NT2/D1 (cell line): ENCODE measurements at regions not wholly inside any gene's neighbourhood (a gene's known extent, or its start where the extent isn't known, plus 50 kb on each side); places are given as distances from the start of the nearest gene placed in this dataset.

Source experiments
- DNase-seq: peaks from one replicate; pipeline ENCODE4 v3.0.0-alpha.2; 2011; ENCODE audit warnings: low read depth, low spot score
- H3K27me3 ChIP-seq: 2 replicates; pipeline ENCODE4 v1.6.0; 2011; ENCODE audit warnings: mild to moderate bottlenecking; ENCODE audit not compliant: insufficient read length, insufficient read depth
- H3K36me3 ChIP-seq: 2 replicates; pipeline ENCODE4 v1.6.1; 2011; ENCODE audit warnings: mild to moderate bottlenecking, low read length, mixed read lengths; ENCODE audit not compliant: insufficient read depth, insufficient read length
- H3K4me1 ChIP-seq: 2 replicates; pipeline ENCODE4 v1.5.1; 2011; ENCODE audit not compliant: insufficient read depth, insufficient read length
- H3K4me3 ChIP-seq: 2 replicates; pipeline ENCODE4 v1.5.1; 2011; ENCODE audit warnings: low read depth; ENCODE audit not compliant: insufficient read length
- H3K9ac ChIP-seq: 2 replicates; pipeline ENCODE4 v1.6.0; 2011; ENCODE audit warnings: low read depth; ENCODE audit not compliant: insufficient read length
- H3K9me3 ChIP-seq: 2 replicates; pipeline ENCODE4 v1.5.1; 2011; ENCODE audit warnings: mild to moderate bottlenecking, low read length; ENCODE audit not compliant: insufficient read depth
- SUZ12 ChIP-seq: IDR thresholded peaks from 2 replicates; pipeline ENCODE4 v1.6.1; 2011; ENCODE audit not compliant: insufficient read length, insufficient read depth; ENCODE audit errors: extremely low read depth
- YY1 ChIP-seq: IDR thresholded peaks from 2 replicates; pipeline ENCODE4 v1.6.1; 2011; ENCODE audit not compliant: insufficient read length, insufficient read depth
- ZNF274 ChIP-seq: IDR thresholded peaks from 2 replicates; pipeline ENCODE4 v1.6.1; 2011; ENCODE audit warnings: mild to moderate bottlenecking, low read depth, low read length

- H3K27me3 ChIP-seq = no peaks in the 10 kb centered on the region
- no peak overlapping the region for H3K9ac ChIP-seq
- no peak for DNase-seq
- H3K9me3 ChIP-seq = no peaks in the 10 kb centered on the region
- no peak overlapping the region for H3K4me3 ChIP-seq
- no peaks in the 10 kb centered on the region for H3K36me3 ChIP-seq
- TF ChIP-seq ZNF274 (no peak), SUZ12 (no peak)
- no peaks in the 10 kb centered on the region for H3K4me1 ChIP-seq
Observed at GRCh38 chr2:67516899-67517530, 119.9 kb downstream of the ETAA1 start.

- no peak for DNase-seq
- Histone ChIP-seq H3K9ac (no peak overlapping the region), H3K36me3 (no peaks in the 10 kb centered on the region), H3K4me3 (no peak overlapping the region), H3K27me3 (no peaks in the 10 kb centered on the region), H3K9me3 (no peaks in the 10 kb centered on the region), H3K4me1 (no peaks in the 10 kb centered on the region)
- TF ChIP-seq YY1 (no peak), ZNF274 (no peak), SUZ12 (no peak)
Observed at GRCh38 chr2:67522148-67522547, 125.0 kb downstream of the ETAA1 start.

- DNase-seq = no peak
- no peak overlapping the region for H3K4me3 ChIP-seq
- no peaks in the 10 kb centered on the region for H3K27me3 ChIP-seq
- TF ChIP-seq ZNF274 (no peak), SUZ12 (no peak), YY1 (no peak)
- no peaks in the 10 kb centered on the region for H3K4me1 ChIP-seq
- H3K36me3 ChIP-seq = no peaks in the 10 kb centered on the region
- H3K9ac ChIP-seq = no peak overlapping the region
- no peaks in the 10 kb centered on the region for H3K9me3 ChIP-seq
Observed at GRCh38 chr2:67524213-67524612, 127.1 kb downstream of the ETAA1 start.

- Histone ChIP-seq H3K27me3 (no peaks in the 10 kb centered on the region), H3K36me3 (no peaks in the 10 kb centered on the region), H3K4me3 (no peak overlapping the region), H3K9ac (no peak overlapping the region), H3K9me3 (no peaks in the 10 kb centered on the region), H3K4me1 (no peaks in the 10 kb centered on the region)
- TF ChIP-seq SUZ12 = no peak
- no peak for TF ChIP-seq ZNF274
- no peak for TF ChIP-seq YY1
- DNase-seq = no peak
Observed at GRCh38 chr2:67524777-67525176, 127.6 kb downstream of the ETAA1 start.

GRCh38 chr2:67526283-67526682 is 129.2 kb downstream of the ETAA1 start:
- no peak for TF ChIP-seq ZNF274
- TF ChIP-seq YY1 = no peak
- no peak for TF ChIP-seq SUZ12
- Histone ChIP-seq H3K27me3 (no peaks in the 10 kb centered on the region), H3K4me3 (no peak overlapping the region), H3K9me3 (no peaks in the 10 kb centered on the region), H3K4me1 (no peaks in the 10 kb centered on the region), H3K9ac (no peak overlapping the region), H3K36me3 (no peaks in the 10 kb centered on the region)
- no peak for DNase-seq

GRCh38 chr2:67528320-67528719 is 131.2 kb downstream of the ETAA1 start:
- H3K27me3 ChIP-seq = no peaks in the 10 kb centered on the region
- H3K4me1 ChIP-seq = no peaks in the 10 kb centered on the region
- no peak for DNase-seq
- no peaks in the 10 kb centered on the region for H3K36me3 ChIP-seq
- H3K9me3 ChIP-seq = no peaks in the 10 kb centered on the region
- H3K4me3 ChIP-seq = no peak overlapping the region
- no peak for TF ChIP-seq YY1
- TF ChIP-seq ZNF274 = no peak
- H3K9ac ChIP-seq = no peak overlapping the region

GRCh38 chr2:67532387-67532786 is 135.3 kb downstream of the ETAA1 start:
- no peak overlapping the region for H3K4me3 ChIP-seq
- TF ChIP-seq ZNF274 = no peak
- TF ChIP-seq SUZ12 = no peak
- no peak for TF ChIP-seq YY1
- H3K9me3 ChIP-seq = no peaks in the 10 kb centered on the region
- H3K9ac ChIP-seq = no peak overlapping the region
- H3K36me3 ChIP-seq = no peaks in the 10 kb centered on the region
- no peaks in the 10 kb centered on the region for H3K4me1 ChIP-seq
- no peak for DNase-seq
- no peaks in the 10 kb centered on the region for H3K27me3 ChIP-seq

GRCh38 chr2:67534745-67535144 is 137.6 kb downstream of the ETAA1 start:
- H3K4me3 ChIP-seq = no peak overlapping the region
- TF ChIP-seq ZNF274 = no peak
- no peak for TF ChIP-seq YY1
- no peak for TF ChIP-seq SUZ12
- no peaks in the 10 kb centered on the region for H3K9me3 ChIP-seq
- H3K27me3 ChIP-seq = no peaks in the 10 kb centered on the region
- no peaks in the 10 kb centered on the region for H3K36me3 ChIP-seq
- no peaks in the 10 kb centered on the region for H3K4me1 ChIP-seq
- DNase-seq = no peak
- no peak overlapping the region for H3K9ac ChIP-seq
